ENCODE measurements at regions not wholly inside any gene's neighbourhood (a gene's known extent, or its start where the extent isn't known, plus 50 kb on each side); places are given as distances from the start of the nearest gene placed in this dataset.
A peak's percentile ranks its signal among the peaks of the same experiment; 100 is the strongest.

- Histone ChIP-seq H3K4me3 (ENCODE audit: extremely low read depth in 1 of 4, insufficient read depth in 2 of 4, low read depth in 3 of 4, low read length in 4 of 4) (no peak overlapping the region), H3K23ac (ENCODE audit: insufficient read length) (no peak overlapping the region), H2BK15ac (ENCODE audit: low read length) (no peak overlapping the region), H3K27me3 (replicated peaks in 1 of 4; ENCODE audit: control insufficient read depth in 3 of 4, extremely low read depth in 1 of 4, insufficient read depth in 3 of 4, low read length in 3 of 4) (no peaks in the 10 kb centered on the region), H2BK20ac (ENCODE audit: low read length) (no peak overlapping the region), H3K14ac (ENCODE audit: insufficient read length) (no peak overlapping the region), H2BK12ac (ENCODE audit: low read depth, low read length) (no peak overlapping the region), H2AFZ (ENCODE audit: low read length) (peak overlapping the region; percentile 73), H3K4me2 (ENCODE audit: insufficient read depth in 1 of 2, low read depth in 2 of 2, low read length in 2 of 2) (no peak overlapping the region), H3K23me2 (ENCODE audit: low read depth, low read length) (no peaks in the 10 kb centered on the region), H4K91ac (replicated peaks; ENCODE audit: insufficient read length, low read length) (no peak overlapping the region), H3K4ac (replicated peaks; ENCODE audit: insufficient read length, low read depth, low read length) (no peak overlapping the region), H3K36me3 (ENCODE audit: control insufficient read depth in 2 of 4, insufficient read depth in 4 of 4, low read length in 3 of 4) (no peaks in the 10 kb centered on the region), H3K27ac (ENCODE audit: low read depth, low read length) (no peak overlapping the region), H4K20me1 (replicated peaks in 1 of 2; ENCODE audit: control insufficient read depth in 1 of 2, insufficient read depth in 2 of 2, low read length in 2 of 2) (no peaks in the 10 kb centered on the region), H3K79me1 (ENCODE audit: low read depth, low read length) (no peaks in the 10 kb centered on the region), H2AK5ac (ENCODE audit: low read depth, low read length) (no peak overlapping the region), H3K9ac (replicated peaks in 1 of 4; ENCODE audit: extremely low read depth in 1 of 4, low read depth in 3 of 4, low read length in 3 of 4) (no peak overlapping the region), H4K5ac (ENCODE audit: insufficient read length, low read depth, low read length) (no peak overlapping the region), H3K18ac (ENCODE audit: extremely low read depth, low read length) (no peak overlapping the region), H3K79me2 (ENCODE audit: control insufficient read depth in 1 of 2, insufficient read depth in 2 of 2, low read length in 2 of 2) (no peaks in the 10 kb centered on the region), H3K9me3 (ENCODE audit: insufficient read depth in 2 of 2, low read depth in 1 of 2, low read length in 1 of 2) (no peaks in the 10 kb centered on the region), H4K8ac (ENCODE audit: extremely low read depth, insufficient read depth, low read length) (no peak overlapping the region), H3K56ac (replicated peaks; ENCODE audit: insufficient read length, low read depth, low read length) (no peak overlapping the region), H2BK120ac (replicated peaks; ENCODE audit: low read depth, low read length) (no peak overlapping the region), H2BK5ac (ENCODE audit: low read depth, low read length) (no peak overlapping the region), H3K4me1 (replicated peaks in 1 of 4; ENCODE audit: control insufficient read depth in 3 of 4, insufficient read depth in 4 of 4, low read length in 3 of 4) (peaks cover 0 to 3% (median 1%) of the 10 kb centered on the region in 4 experiments; a peak in 2 of 7 replicates)
- DNase-seq (ENCODE audit: low read depth in 1 of 2, low spot score in 2 of 2), result no peak
- CTCF ChIA-PET (ENCODE audit: partially characterized antibody), result interaction anchor here (1.2 kb wide), 1 partner anchor 107 kb away, joined by 8 read pairs; no protein-coding TSS in a partner anchor
- no peak for FAIRE-seq
- TF ChIP-seq NANOG (IDR thresholded peaks at IDR 0.05; ENCODE audit: insufficient read depth, low read depth, low read length, poor library complexity, severe bottlenecking), result no peak
- 100% methylated on average over 1 of the region's 1 CpG; no CpG with 5 or more reads in 1 of the 2 experiments for WGBS, 2 experiments (ENCODE audit: extremely low coverage in 1 of 2, insufficient coverage in 1 of 2, insufficient read length in 1 of 2, insufficient replicate concordance in 2 of 2, low coverage in 1 of 2, low lambda C conversion rate in 2 of 2, missing lambda C conversion rate in 1 of 2)
- POLR2A ChIA-PET (ENCODE audit: partially characterized antibody), result no interaction called here
These were observed 167.0 kb downstream of the PTH2R start for GRCh38 chr2:208573569-208573968.
